Peyer's patch (tissue), 4 donors: ENCODE measurements at regions not wholly inside any gene's neighbourhood (a gene's known extent, or its start where the extent isn't known, plus 50 kb on each side); places are given as distances from the start of the nearest gene placed in this dataset.

Experiments
- CTCF ChIP-seq, 6 experiments: fragments of 450-650 bp in 4 of 6; fragments of 200-600 bp in 2 of 6; sonication (generic) in 1 of 6; IDR thresholded peaks; one replicate each; pipeline ENCODE4 v1.5.1; 2017 to 2019; ENCODE audit warnings: antibody characterized with exemption in 6 of 6, mild to moderate bottlenecking in 3 of 6, moderate library complexity in 1 of 6
- POLR2A ChIP-seq, 2 donors: fragments of 450-650 bp; IDR thresholded peaks; one replicate each; pipeline ENCODE4 v1.5.1; 2017; ENCODE audit warnings: antibody characterized with exemption in 2 of 2, mild to moderate bottlenecking in 2 of 2, moderate library complexity in 2 of 2

- TF ChIP-seq CTCF (IDR thresholded peaks at IDR 0.05): no peak
- no peak for TF ChIP-seq POLR2A (IDR thresholded peaks at IDR 0.05)
Measured at GRCh38 chr7:12161146-12161545, 49.9 kb upstream of the TMEM106B start.
